Inferior parietal cortex (tissue), 1 donor: ENCODE measurements at regions not wholly inside any gene's neighbourhood (a gene's known extent, or its start where the extent isn't known, plus 50 kb on each side); places are given as distances from the start of the nearest gene placed in this dataset.
"Not testable (repeated sequence)": the region's sequence is repeated elsewhere in the genome, so short reads cannot be mapped to it uniquely, and the experiment has no call there.

Source experiments
- DNase-seq: peaks from one replicate; pipeline ENCODE4 v3.0.0-alpha.2; 2016; ENCODE audit errors: extremely low spot score

DNA sequence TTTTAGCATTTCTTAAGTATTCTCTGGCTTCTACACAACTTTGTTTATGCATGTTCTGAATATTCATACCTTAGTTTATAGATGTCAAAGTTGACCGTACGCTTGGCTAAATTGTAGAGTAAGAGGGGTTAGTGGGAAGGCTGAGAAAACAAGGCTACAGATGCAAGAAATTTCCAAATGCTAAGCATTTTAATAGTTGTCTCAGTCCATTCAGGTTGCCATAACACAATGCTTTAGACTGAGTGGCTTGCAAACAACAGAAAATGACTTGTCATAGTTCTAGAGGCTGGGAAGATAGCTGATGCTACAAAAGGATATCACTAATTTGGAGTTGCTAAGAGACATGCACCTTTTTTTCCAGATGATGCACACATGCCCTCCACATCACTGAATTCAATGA is 53.0 kb upstream of the C1QTNF3 start:
- DNase-seq, result not testable (repeated sequence)

DNA sequence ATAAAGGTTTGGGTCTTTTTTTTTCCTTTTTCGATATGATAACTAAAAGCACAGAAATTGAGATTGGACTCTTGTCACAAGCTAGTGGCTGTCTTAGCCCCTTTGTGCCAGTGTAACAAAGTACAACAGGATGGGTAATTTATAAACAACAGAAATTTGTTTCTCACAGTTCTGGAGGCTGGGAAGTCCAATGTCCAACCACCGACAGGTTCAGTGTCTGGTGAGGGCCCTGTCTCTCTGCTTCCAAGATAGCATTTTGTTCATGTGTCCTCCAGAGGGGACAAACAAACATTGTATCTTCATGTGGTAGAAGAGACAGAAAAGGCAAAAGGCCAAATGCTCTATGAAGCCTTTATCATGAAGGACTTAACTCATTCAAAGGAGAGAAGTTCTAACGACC is 56.9 kb upstream of the C1QTNF3 start:
- not testable (repeated sequence) for DNase-seq

GRCh38 chr5:34101567-34101966 is 58.6 kb upstream of the C1QTNF3 start:
- not testable (repeated sequence) for DNase-seq

- not testable (repeated sequence) for DNase-seq
Measured at GRCh38 chr5:34108897-34109296, 65.9 kb upstream of the C1QTNF3 start.

GRCh38 chr5:34124280-34124679 is 81.3 kb upstream of the C1QTNF3 start:
- DNase-seq, result not testable (repeated sequence)

- not testable (repeated sequence) for DNase-seq
Measured at GRCh38 chr5:34125354-34125753, 82.3 kb upstream of the C1QTNF3 start.

GRCh38 chr5:34126741-34127140 is 83.7 kb upstream of the C1QTNF3 start:
- DNase-seq, result not testable (repeated sequence)

GRCh38 chr5:34127818-34128217 is 84.8 kb upstream of the C1QTNF3 start:
- not testable (repeated sequence) for DNase-seq

- not testable (repeated sequence) for DNase-seq
Measured at GRCh38 chr5:34128890-34129289, 85.9 kb upstream of the C1QTNF3 start.

GRCh38 chr5:34154988-34155387 is 112.0 kb upstream of the C1QTNF3 start:
- DNase-seq, result not testable (repeated sequence)

DNA sequence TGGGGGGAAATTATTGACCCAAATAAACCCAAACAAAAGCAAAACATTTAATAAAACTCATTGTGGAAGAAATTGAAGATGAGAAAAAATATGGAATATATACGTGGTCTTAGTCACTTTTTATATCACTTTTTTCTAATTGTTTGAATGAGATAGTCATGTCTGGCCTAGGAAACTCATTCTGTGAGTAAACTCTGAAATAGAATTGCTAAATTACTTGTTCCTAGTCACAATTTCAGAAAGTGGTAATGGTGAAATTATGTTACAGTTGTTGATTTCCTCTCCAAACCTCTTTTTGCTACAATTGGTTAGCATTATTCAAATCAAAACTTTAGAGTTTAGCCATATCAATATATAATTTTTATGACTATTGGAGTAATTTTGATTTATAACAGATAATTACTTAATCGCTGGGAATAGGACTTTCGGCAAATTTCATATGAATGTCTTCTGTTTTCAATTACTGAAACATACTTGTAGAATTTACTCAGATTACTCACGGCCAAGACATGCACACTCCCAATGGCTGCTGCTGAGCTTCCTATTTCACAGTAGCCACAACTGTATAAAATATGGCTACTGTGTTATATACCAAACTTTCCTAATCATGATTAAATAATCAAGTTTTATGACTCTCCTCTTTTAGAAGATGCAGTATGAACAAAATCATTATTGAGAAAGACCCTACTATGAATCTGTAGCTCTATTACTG is 113.8 kb upstream of the C1QTNF3 start:
- DNase-seq, result not testable (repeated sequence)

DNA sequence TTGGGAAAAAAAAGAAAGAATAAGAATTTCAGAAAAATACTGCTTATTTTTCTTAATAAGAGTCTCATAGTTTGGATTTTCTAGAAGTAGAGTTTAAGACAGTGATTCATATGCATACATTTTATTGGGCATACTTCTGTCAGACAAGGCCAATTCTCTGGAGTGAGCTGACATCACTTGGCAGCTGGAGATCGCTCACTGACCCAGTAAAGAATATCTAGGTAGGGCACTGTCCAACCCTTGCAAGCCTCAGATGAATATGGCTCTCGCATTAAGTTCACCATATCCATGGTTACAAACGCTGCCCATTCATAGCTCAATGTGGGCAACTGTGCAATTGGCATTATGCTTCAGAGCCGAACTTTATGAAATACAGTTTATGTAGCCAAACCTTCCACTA is 117.9 kb upstream of the C1QTNF3 start:
- not testable (repeated sequence) for DNase-seq

DNA sequence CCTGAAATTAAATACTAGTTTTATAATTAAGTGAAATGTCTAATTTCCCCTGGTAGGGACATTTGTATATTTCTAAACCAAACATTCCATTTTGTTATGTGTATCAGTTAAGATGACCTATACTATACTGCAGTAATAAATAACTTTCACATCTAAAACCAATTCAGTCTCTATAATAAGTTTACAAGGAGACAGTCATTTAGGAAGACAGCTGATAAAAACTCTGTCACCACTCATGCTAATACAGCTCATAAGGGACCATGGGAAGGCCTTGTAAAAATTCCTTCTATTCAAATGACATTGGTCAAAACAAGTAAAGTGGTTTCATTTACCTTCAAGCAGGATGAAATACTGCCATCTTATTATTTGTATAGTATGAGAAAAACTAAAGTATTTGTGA is 128.4 kb upstream of the C1QTNF3 start:
- DNase-seq, result not testable (repeated sequence)

- DNase-seq, result not testable (repeated sequence)
Measured at GRCh38 chr5:34179453-34180190, 136.6 kb upstream of the C1QTNF3 start.

- not testable (repeated sequence) for DNase-seq
Measured at GRCh38 chr5:34180225-34180624, 137.2 kb upstream of the C1QTNF3 start.

- DNase-seq, result not testable (repeated sequence)
Measured at GRCh38 chr5:34180940-34181614, 138.1 kb upstream of the C1QTNF3 start.

DNA sequence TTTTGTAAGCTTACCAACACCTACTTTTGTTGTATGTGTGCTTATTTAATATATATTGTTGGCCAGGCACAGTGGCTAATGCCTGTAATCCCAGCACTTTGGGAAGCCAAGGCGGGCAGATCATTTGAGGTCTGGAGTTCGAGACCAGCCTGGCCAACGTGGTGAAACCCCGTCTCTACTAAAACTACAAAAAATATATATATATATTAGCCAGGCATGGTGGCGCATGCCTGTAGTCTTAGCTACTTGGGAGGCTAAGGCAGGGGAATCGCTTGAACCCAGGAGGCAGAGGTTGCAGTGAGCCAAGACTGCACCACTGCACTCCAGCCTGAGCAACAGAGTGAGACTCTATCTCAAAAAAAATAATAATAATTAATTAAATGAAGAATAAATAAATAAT is 142.0 kb upstream of the C1QTNF3 start:
- not testable (repeated sequence) for DNase-seq

DNA sequence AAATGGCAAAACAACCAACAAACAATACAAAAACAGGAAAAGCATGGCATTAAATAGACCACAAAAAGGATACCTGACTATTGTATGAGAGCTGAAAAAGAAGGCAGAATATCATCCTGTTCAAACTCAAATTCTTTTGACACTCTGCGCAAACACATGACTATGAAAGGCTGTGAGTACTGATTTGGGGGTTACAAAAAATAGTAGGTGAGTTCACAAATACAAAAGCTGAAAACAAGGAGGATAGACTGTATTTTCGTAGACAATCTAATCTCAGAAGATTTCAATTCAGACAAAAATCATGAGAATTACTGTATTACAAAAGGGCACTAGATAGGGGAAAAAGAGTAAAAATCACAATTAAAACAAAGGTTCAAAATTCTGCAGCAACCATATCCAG is 142.6 kb upstream of the C1QTNF3 start:
- not testable (repeated sequence) for DNase-seq

GRCh38 chr5:34186108-34186507 is 143.1 kb upstream of the C1QTNF3 start:
- not testable (repeated sequence) for DNase-seq

- DNase-seq, result not testable (repeated sequence)
Measured at GRCh38 chr5:34186865-34187264, 143.9 kb upstream of the C1QTNF3 start.

DNA sequence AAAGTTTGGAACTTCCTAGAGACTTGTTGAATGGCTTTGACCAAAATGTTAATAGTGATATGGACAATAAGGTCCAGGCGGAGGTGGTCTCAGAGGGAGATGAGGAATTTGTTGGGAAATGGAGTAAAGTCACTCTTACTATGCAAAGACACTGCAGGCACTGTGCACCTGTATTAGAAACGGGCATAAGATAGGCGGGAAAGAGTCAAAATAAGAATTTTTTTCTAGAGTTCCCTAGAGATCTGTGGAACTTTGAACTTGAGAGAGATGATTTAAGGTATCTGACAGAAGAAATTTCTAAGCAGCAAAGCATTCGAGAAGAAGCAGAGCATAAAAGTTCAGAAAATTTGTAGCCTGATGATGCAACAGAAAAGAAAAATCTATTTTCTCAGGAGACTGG is 144.4 kb upstream of the C1QTNF3 start:
- not testable (repeated sequence) for DNase-seq
